ENCODE measurements at regions not wholly inside any gene's neighbourhood (a gene's known extent, or its start where the extent isn't known, plus 50 kb on each side); places are given as distances from the start of the nearest gene placed in this dataset.

DNA sequence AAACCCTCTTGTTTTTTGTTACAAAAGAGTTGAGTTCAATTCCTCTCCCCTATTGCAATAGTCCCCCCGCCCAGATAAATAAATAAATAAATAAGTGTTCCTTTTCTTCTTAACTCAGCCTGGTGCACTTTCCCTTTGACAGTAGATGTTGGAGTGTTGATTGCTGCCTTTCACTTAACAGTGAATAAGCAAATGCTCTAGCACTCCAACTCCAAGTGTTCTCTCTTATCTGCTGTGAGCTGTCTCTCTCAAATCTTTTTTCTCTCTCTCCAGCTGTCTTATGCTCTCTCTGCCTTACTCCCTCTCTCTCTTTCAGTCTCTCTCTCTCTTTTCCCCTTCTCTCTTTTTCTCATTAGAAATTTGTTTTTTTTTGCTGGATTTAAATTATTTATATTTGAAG lies 216.7 kb downstream of the TMX3 start:
- CTCF ChIA-PET (ENCODE audit: partially characterized antibody) = interaction anchor here (0.6 kb wide), 1 partner anchor 1196 kb away, joined by 3 read pairs; no protein-coding TSS in a partner anchor
- H2AFZ ChIP-seq (ENCODE audit: low read length) = 0 out of 2 replicates have a peak overlapping the region, but pooled peaks have one; percentile 61
- no peak for DNase-seq (ENCODE audit: low read depth in 1 of 2, low spot score in 2 of 2)
- TF ChIP-seq RXRA (IDR thresholded peaks at IDR 0.05; ENCODE audit: insufficient read depth, low read depth, low read length) (no peak), BRCA1 (IDR thresholded peaks at IDR 0.05; ENCODE audit: low read depth, low read length) (no peak), ZNF274 (IDR thresholded peaks at IDR 0.05; ENCODE audit: borderline replicate concordance, extremely low read depth, low read length) (no peak), PHF8 (conservative IDR thresholded peaks at IDR 0.05; ENCODE audit: low read depth, low read length) (no peak), RFX5 (IDR thresholded peaks at IDR 0.05; ENCODE audit: borderline replicate concordance, low read depth, low read length) (no peak), MAFK (IDR thresholded peaks at IDR 0.05; ENCODE audit: low read depth, low read length) (no peak), CREB1 (IDR thresholded peaks at IDR 0.05) (no peak), EP300 (IDR thresholded peaks at IDR 0.05; ENCODE audit: borderline replicate concordance in 1 of 2, low read depth in 2 of 2, low read length in 2 of 2) (no peak), TAF1 (IDR thresholded peaks at IDR 0.05; ENCODE audit: low read depth, low read length) (no peak)
- TF ChIP-seq, protein P1, sequence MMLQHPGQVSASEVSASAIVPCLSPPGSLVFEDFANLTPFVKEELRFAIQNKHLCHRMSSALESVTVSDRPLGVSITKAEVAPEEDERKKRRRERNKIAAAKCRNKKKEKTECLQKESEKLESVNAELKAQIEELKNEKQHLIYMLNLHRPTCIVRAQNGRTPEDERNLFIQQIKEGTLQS (IDR thresholded peaks at IDR 0.05; ENCODE audit: insufficient read depth, low read depth, low read length) = no peak

More for the DNA sequence above, 216.7 kb downstream of the TMX3 start:
- Histone ChIP-seq H2BK5ac (ENCODE audit: low read depth, low read length) (no peak overlapping the region), H3K14ac (ENCODE audit: insufficient read length) (no peak overlapping the region), H3K79me1 (ENCODE audit: low read depth, low read length) (no peaks in the 10 kb centered on the region), H3K4me1 (replicated peaks in 1 of 4; ENCODE audit: control insufficient read depth in 3 of 4, insufficient read depth in 4 of 4, low read length in 3 of 4) (no peaks in the 10 kb centered on the region), H2BK20ac (ENCODE audit: low read length) (no peak overlapping the region), H2BK15ac (ENCODE audit: low read length) (no peak overlapping the region), H4K5ac (ENCODE audit: insufficient read length, low read depth, low read length) (no peak overlapping the region), H3K23me2 (ENCODE audit: low read depth, low read length) (no peaks in the 10 kb centered on the region), H2BK120ac (replicated peaks; ENCODE audit: low read depth, low read length) (no peak overlapping the region), H3K23ac (ENCODE audit: insufficient read length) (no peak overlapping the region), H2AK5ac (ENCODE audit: low read depth, low read length) (no peak overlapping the region), H3K36me3 (ENCODE audit: control insufficient read depth in 2 of 4, insufficient read depth in 4 of 4, low read length in 3 of 4) (no peaks in the 10 kb centered on the region), H3K18ac (ENCODE audit: extremely low read depth, low read length) (no peak overlapping the region), H4K20me1 (replicated peaks in 1 of 2; ENCODE audit: control insufficient read depth in 1 of 2, insufficient read depth in 2 of 2, low read length in 2 of 2) (no peaks in the 10 kb centered on the region), H3K4ac (replicated peaks; ENCODE audit: insufficient read length, low read depth, low read length) (no peak overlapping the region), H4K8ac (ENCODE audit: extremely low read depth, insufficient read depth, low read length) (no peak overlapping the region), H3K56ac (replicated peaks; ENCODE audit: insufficient read length, low read depth, low read length) (no peak overlapping the region), H3K9me3 (ENCODE audit: insufficient read depth in 2 of 2, low read depth in 1 of 2, low read length in 1 of 2) (no peaks in the 10 kb centered on the region), H3K9ac (replicated peaks in 1 of 4; ENCODE audit: extremely low read depth in 1 of 4, low read depth in 3 of 4, low read length in 3 of 4) (no peak overlapping the region), H2BK12ac (ENCODE audit: low read depth, low read length) (no peak overlapping the region), H3K27me3 (replicated peaks in 1 of 4; ENCODE audit: control insufficient read depth in 3 of 4, extremely low read depth in 1 of 4, insufficient read depth in 3 of 4, low read length in 3 of 4) (no peaks in the 10 kb centered on the region), H3K79me2 (ENCODE audit: control insufficient read depth in 1 of 2, insufficient read depth in 2 of 2, low read length in 2 of 2) (no peaks in the 10 kb centered on the region), H3K27ac (ENCODE audit: low read depth, low read length) (no peak overlapping the region), H3K4me2 (ENCODE audit: insufficient read depth in 1 of 2, low read depth in 2 of 2, low read length in 2 of 2) (no peak overlapping the region), H4K91ac (replicated peaks; ENCODE audit: insufficient read length, low read length) (no peak overlapping the region), H3K4me3 (ENCODE audit: extremely low read depth in 1 of 4, insufficient read depth in 2 of 4, low read depth in 3 of 4, low read length in 4 of 4) (no peak overlapping the region)
- FAIRE-seq = no peak
- 71% methylated on average over 1 of the region's 1 CpG; no CpG with 5 or more reads in 1 of the 2 experiments for WGBS, 2 experiments (ENCODE audit: extremely low coverage in 1 of 2, insufficient coverage in 1 of 2, insufficient read length in 1 of 2, insufficient replicate concordance in 2 of 2, low coverage in 1 of 2, low lambda C conversion rate in 2 of 2, missing lambda C conversion rate in 1 of 2)
- POLR2A ChIA-PET (ENCODE audit: partially characterized antibody) = no interaction called here
